ENCODE measurements at regions not wholly inside any gene's neighbourhood (a gene's known extent, or its start where the extent isn't known, plus 50 kb on each side); places are given as distances from the start of the nearest gene placed in this dataset.

DNA sequence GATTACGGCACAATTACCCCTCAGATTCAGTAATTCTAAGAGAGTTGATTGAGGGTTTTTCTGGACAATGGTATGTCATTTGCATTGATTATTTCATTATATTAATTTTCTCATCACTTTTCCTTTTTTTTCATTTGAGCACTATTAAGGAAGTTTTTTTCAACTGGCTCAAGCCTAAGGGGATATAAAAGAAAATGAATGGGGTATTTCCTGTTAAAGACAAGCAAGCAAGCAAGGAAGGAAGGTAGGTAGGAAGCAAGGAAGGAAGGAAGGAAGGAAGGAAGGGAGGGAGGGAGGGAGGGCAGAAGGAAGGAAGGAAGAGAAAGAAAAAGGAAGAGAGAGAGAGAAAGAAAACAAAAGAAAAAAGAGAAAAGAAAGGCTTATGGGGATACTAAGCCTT, 620.3 kb downstream of the DIAPH3 start:
- DNase-seq (no peak), ATAC-seq (no peak)
- Histone ChIP-seq H3K9me3 (no peaks in the 10 kb centered on the region), H3K4me3 (no peak overlapping the region), H3K36me3 (replicated peaks in 1 of 2; ENCODE audit: insufficient read depth in 1 of 2, low read depth in 2 of 2) (no peaks in the 10 kb centered on the region), H3K27ac (no peak overlapping the region), H3K4me1 (no peaks in the 10 kb centered on the region), H3K27me3 (no peaks in the 10 kb centered on the region)
- TF ChIP-seq POLR2A (IDR thresholded peaks at IDR 0.05) (no peak), CTCF (IDR thresholded peaks at IDR 0.05) (no peak)
- 94 to 100% methylated on average over 1 of the region's 1 CpG for WGBS, 2 donors
- intact Hi-C loops (cut with DNase I): no loop called here

DNA sequence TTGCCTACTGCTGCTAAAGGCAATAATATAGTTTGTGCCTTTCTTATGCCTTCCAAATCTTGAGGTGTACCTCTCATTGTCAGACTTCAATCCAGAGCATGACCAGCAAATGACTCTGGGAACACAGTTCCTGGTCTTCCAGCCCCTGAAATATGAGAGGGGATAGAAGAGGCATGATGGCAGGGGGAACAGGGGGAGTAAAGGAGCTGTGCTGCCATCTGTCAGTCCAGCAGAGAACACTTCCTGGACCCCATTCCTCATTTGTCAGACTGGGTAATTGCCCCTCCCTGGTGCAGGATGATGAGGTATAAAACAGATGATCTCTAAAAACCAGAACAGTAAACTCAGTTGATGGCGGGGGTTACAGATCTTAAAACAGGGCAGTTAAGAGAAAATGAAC, 618.7 kb downstream of the DIAPH3 start:
- TF ChIP-seq CTCF (IDR thresholded peaks at IDR 0.05): no peak
- TF ChIP-seq POLR2A (IDR thresholded peaks at IDR 0.05): no peak
- no peaks in the 10 kb centered on the region for H3K27me3 ChIP-seq
- no peak overlapping the region for H3K4me3 ChIP-seq
- no peak overlapping the region for H3K27ac ChIP-seq
- ATAC-seq (no peak), DNase-seq (no peak)
- no peaks in the 10 kb centered on the region for H3K4me1 ChIP-seq
- H3K36me3 ChIP-seq (replicated peaks in 1 of 2; ENCODE audit: insufficient read depth in 1 of 2, low read depth in 2 of 2): no peaks in the 10 kb centered on the region
- intact Hi-C loops (cut with DNase I): no loop called here
- H3K9me3 ChIP-seq: no peaks in the 10 kb centered on the region
- WGBS, 2 donors: 93 to 100% methylated on average over 1 of the region's 1 CpG

GRCh38 chr13:59546178-59546577, 617.5 kb downstream of the DIAPH3 start:
- H3K9me3 ChIP-seq: no peaks in the 10 kb centered on the region
- no peak overlapping the region for H3K4me3 ChIP-seq
- H3K27ac ChIP-seq: no peak overlapping the region
- ATAC-seq: no peak
- no peaks in the 10 kb centered on the region for H3K27me3 ChIP-seq
- no peaks in the 10 kb centered on the region for H3K36me3 ChIP-seq (replicated peaks in 1 of 2; ENCODE audit: insufficient read depth in 1 of 2, low read depth in 2 of 2)
- DNase-seq: no peak
- 63 to 72% methylated on average over 1 of the region's 1 CpG for WGBS, 2 donors
- no peaks in the 10 kb centered on the region for H3K4me1 ChIP-seq
- no peak for TF ChIP-seq CTCF (IDR thresholded peaks at IDR 0.05)
- no peak for TF ChIP-seq POLR2A (IDR thresholded peaks at IDR 0.05)
- intact Hi-C loops (cut with DNase I): no loop called here

DNA sequence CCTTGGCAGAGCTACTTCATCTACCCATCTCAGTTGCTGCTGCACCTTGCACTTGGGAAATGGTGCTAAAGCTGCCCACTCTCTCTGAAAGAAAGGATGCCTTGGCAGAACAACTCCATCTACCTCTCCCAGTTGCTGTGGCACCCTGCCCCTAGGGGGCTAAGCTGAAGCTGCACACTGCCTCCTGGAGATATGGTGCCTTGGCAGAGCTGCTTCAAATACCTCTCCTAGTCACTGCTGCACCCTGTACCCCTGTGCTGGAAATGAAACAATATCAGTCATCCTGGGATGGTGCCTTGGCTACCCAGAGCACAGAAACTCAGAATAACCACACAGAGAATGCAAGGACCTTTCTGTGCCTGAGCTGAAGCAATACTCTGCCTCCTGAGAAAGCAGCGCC, 615.8 kb downstream of the DIAPH3 start:
- no peaks in the 10 kb centered on the region for H3K9me3 ChIP-seq
- no peaks in the 10 kb centered on the region for H3K36me3 ChIP-seq (replicated peaks in 1 of 2; ENCODE audit: insufficient read depth in 1 of 2, low read depth in 2 of 2)
- H3K4me3 ChIP-seq: no peak overlapping the region
- 81 to 100% methylated on average over 1 of the region's 1 CpG for WGBS, 2 donors
- no peaks in the 10 kb centered on the region for H3K27me3 ChIP-seq
- H3K27ac ChIP-seq: no peak overlapping the region
- intact Hi-C loops (cut with DNase I): no loop called here
- no peak for ATAC-seq
- no peaks in the 10 kb centered on the region for H3K4me1 ChIP-seq
- DNase-seq: no peak
- no peak for TF ChIP-seq CTCF (IDR thresholded peaks at IDR 0.05)
- TF ChIP-seq POLR2A (IDR thresholded peaks at IDR 0.05): no peak

GRCh38 chr13:59562924-59563323, 600.8 kb downstream of the DIAPH3 start:
- intact Hi-C loops (cut with DNase I): no loop called here
- 90 to 100% methylated on average over 4 of the region's 4 CpGs for WGBS, 2 donors
- H3K36me3 ChIP-seq (replicated peaks in 1 of 2; ENCODE audit: insufficient read depth in 1 of 2, low read depth in 2 of 2): no peaks in the 10 kb centered on the region
- no peak overlapping the region for H3K27ac ChIP-seq
- peaks cover 3% of the 10 kb centered on the region for H3K4me1 ChIP-seq
- peaks cover 0 to 7% (median 0%) of the 10 kb centered on the region in 3 donors for H3K9me3 ChIP-seq
- DNase-seq: no peak
- ATAC-seq: no peak
- TF ChIP-seq POLR2A (IDR thresholded peaks at IDR 0.05) (no peak), CTCF (IDR thresholded peaks at IDR 0.05) (no peak)
- H3K4me3 ChIP-seq: no peak overlapping the region
- H3K27me3 ChIP-seq: no peaks in the 10 kb centered on the region
